H1 (cell line): ENCODE measurements at regions not wholly inside any gene's neighbourhood (a gene's known extent, or its start where the extent isn't known, plus 50 kb on each side); places are given as distances from the start of the nearest gene placed in this dataset.

ENCODE experiments used
- CTCF ChIA-PET: fragments of 300-600 bp; sonication (Branson Sonifier 250); formaldehyde crosslinking; loops from one replicate; lab custom pipeline; 2021; ENCODE audit not compliant: partially characterized antibody; lab: Charles Lee
- POLR2A ChIA-PET: fragments of 300-600 bp; sonication (Branson Sonifier 250); formaldehyde crosslinking; loops from one replicate; lab custom pipeline; 2021; ENCODE audit warnings: inconsistent platforms; ENCODE audit not compliant: partially characterized antibody; lab: Charles Lee
- DNase-seq, 2 experiments: peaks; one replicate each; pipeline versions ENCODE4 v3.0.0 to v3.0.0-alpha.2; 2010 to 2022; ENCODE audit warnings: low spot score in 2 of 2, low read depth in 1 of 2, mixed read lengths in 1 of 2
- FAIRE-seq: peaks from 2 replicates; lab custom pipeline; 2011; peaks lifted over from hg19 to GRCh38; lab: Jason Lieb, UNC
- H2AFZ ChIP-seq: 2 replicates; pipeline ENCODE4 v1.8.1; 2012; ENCODE audit warnings: low read length, inconsistent platforms
- H2AK5ac ChIP-seq: 2 replicates; pipeline ENCODE4 v1.6.1; 2013; ENCODE audit warnings: low read depth, low read length
- H2BK120ac ChIP-seq: replicated peaks from 2 replicates; pipeline ENCODE3; 2013; ENCODE audit warnings: low read depth, low read length, inconsistent platforms
- H2BK12ac ChIP-seq: 2 replicates; pipeline ENCODE4 v1.6.1; 2013; ENCODE audit warnings: low read depth, low read length
- H2BK15ac ChIP-seq: 2 replicates; pipeline ENCODE4 v1.6.1; 2013; ENCODE audit warnings: low read length
- H2BK20ac ChIP-seq: 2 replicates; pipeline ENCODE4 v1.6.1; 2013; ENCODE audit warnings: low read length
- H2BK5ac ChIP-seq: 2 replicates; pipeline ENCODE4 v1.6.1; 2013; ENCODE audit warnings: low read depth, low read length
- H3K14ac ChIP-seq: 2 replicates; pipeline ENCODE4 v1.6.1; 2013; ENCODE audit warnings: inconsistent platforms; ENCODE audit not compliant: insufficient read length
- H3K18ac ChIP-seq: 2 replicates; pipeline ENCODE4 v1.6.1; 2013; ENCODE audit warnings: low read length; ENCODE audit errors: extremely low read depth
- H3K23ac ChIP-seq: 2 replicates; pipeline ENCODE4 v1.6.1; 2013; ENCODE audit warnings: inconsistent platforms; ENCODE audit not compliant: insufficient read length
- H3K23me2 ChIP-seq: 2 replicates; pipeline ENCODE4 v1.6.1; 2013; ENCODE audit warnings: low read depth, low read length
- H3K27ac ChIP-seq: 2 replicates; pipeline ENCODE4 v1.6.1; 2011; ENCODE audit warnings: low read depth, low read length, inconsistent platforms
- H3K27me3 ChIP-seq, 4 experiments: replicated peaks in 1 of 4; 1 replicate in 1 of 4; 2 replicates in 3 of 4; pipeline versions ENCODE4 v1.6.1 to v1.8.1; 2011 to 2013; ENCODE audit warnings: low read length in 3 of 4, mild to moderate bottlenecking in 3 of 4, inconsistent platforms in 2 of 4, mixed read lengths in 2 of 4, moderate library complexity in 1 of 4; ENCODE audit not compliant: control insufficient read depth in 3 of 4, insufficient read depth in 3 of 4; ENCODE audit errors: extremely low read depth in 1 of 4
- H3K36me3 ChIP-seq, 4 experiments: 2 replicates each; pipeline versions ENCODE4 v1.6.1 to v1.8.1; 2011 to 2013; ENCODE audit warnings: mild to moderate bottlenecking in 4 of 4, low read length in 3 of 4, moderate library complexity in 2 of 4, control low read depth in 1 of 4, inconsistent platforms in 1 of 4; ENCODE audit not compliant: insufficient read depth in 4 of 4, control insufficient read depth in 2 of 4
- H3K4ac ChIP-seq: replicated peaks from 2 replicates; pipeline ENCODE3; 2013; ENCODE audit warnings: low read length, low read depth, mixed read lengths, inconsistent platforms; ENCODE audit not compliant: insufficient read length
- H3K4me1 ChIP-seq, 4 experiments: replicated peaks in 1 of 4; 1 replicate in 1 of 4; 2 replicates in 3 of 4; pipeline versions ENCODE4 v1.6.1 to v1.8.1; 2011 to 2013; ENCODE audit warnings: low read length in 3 of 4, inconsistent platforms in 2 of 4, mixed read lengths in 1 of 4; ENCODE audit not compliant: insufficient read depth in 4 of 4, control insufficient read depth in 3 of 4
- H3K4me2 ChIP-seq, 2 experiments: 2 replicates each; pipeline versions ENCODE4 v1.6.1 to v1.8.1; 2011 to 2013; ENCODE audit warnings: low read depth in 2 of 2, low read length in 2 of 2, control low read depth in 1 of 2, inconsistent platforms in 1 of 2, mild to moderate bottlenecking in 1 of 2; ENCODE audit not compliant: insufficient read depth in 1 of 2
- H3K4me3 ChIP-seq, 4 experiments: fragments of 200-600, 300-600 bp in 1 of 4; sonication (generic), shearing (Covaris generic), sonication (Bioruptor Twin) in 1 of 4; 2 replicates each; pipeline versions ENCODE4 v1.5.1 to v1.8.1; 2011 to 2016; ENCODE audit warnings: low read length in 4 of 4, low read depth in 3 of 4, control low read depth in 2 of 4, inconsistent platforms in 2 of 4, mild to moderate bottlenecking in 2 of 4, mixed read lengths in 1 of 4, moderate library complexity in 1 of 4; ENCODE audit not compliant: insufficient read depth in 2 of 4; ENCODE audit errors: extremely low read depth in 1 of 4
- H3K56ac ChIP-seq: replicated peaks from 2 replicates; pipeline ENCODE3; 2013; ENCODE audit warnings: low read depth, mild to moderate bottlenecking, mixed read lengths, low read length, inconsistent platforms; ENCODE audit not compliant: insufficient read length
- H3K79me1 ChIP-seq: 2 replicates; pipeline ENCODE4 v1.6.1; 2013; ENCODE audit warnings: low read depth, low read length, control low read depth
- H3K79me2 ChIP-seq, 2 experiments: 2 replicates each; pipeline versions ENCODE4 v1.6.1 to v1.8.1; 2012 to 2013; ENCODE audit warnings: low read length in 2 of 2, mild to moderate bottlenecking in 2 of 2, inconsistent platforms in 1 of 2; ENCODE audit not compliant: insufficient read depth in 2 of 2, control insufficient read depth in 1 of 2
- H3K9ac ChIP-seq, 4 experiments: replicated peaks in 1 of 4; 1 replicate in 1 of 4; 2 replicates in 3 of 4; pipeline versions ENCODE4 v1.6.1 to v1.8.1; 2011 to 2013; ENCODE audit warnings: low read depth in 3 of 4, low read length in 3 of 4, control low read depth in 2 of 4, mild to moderate bottlenecking in 2 of 4, moderate library complexity in 2 of 4, inconsistent platforms in 1 of 4; ENCODE audit errors: extremely low read depth in 1 of 4
- H3K9me3 ChIP-seq, 2 experiments: 2 replicates each; pipeline versions ENCODE4 v1.6.1 to v1.8.1; 2012 to 2013; ENCODE audit warnings: mild to moderate bottlenecking in 2 of 2, moderate library complexity in 2 of 2, control low read depth in 1 of 2, inconsistent platforms in 1 of 2, low read depth in 1 of 2, low read length in 1 of 2, mixed read lengths in 1 of 2; ENCODE audit not compliant: insufficient read depth in 2 of 2
- H4K20me1 ChIP-seq, 2 experiments: replicated peaks in 1 of 2; 2 replicates each; pipeline versions ENCODE3 to v1.8.1; 2011 to 2013; ENCODE audit warnings: inconsistent platforms in 2 of 2, low read length in 2 of 2, mild to moderate bottlenecking in 1 of 2; ENCODE audit not compliant: insufficient read depth in 2 of 2, control insufficient read depth in 1 of 2
- H4K5ac ChIP-seq: 2 replicates; pipeline ENCODE4 v1.6.1; 2013; ENCODE audit warnings: low read length, low read depth, mixed read lengths, inconsistent platforms; ENCODE audit not compliant: insufficient read length
- H4K8ac ChIP-seq: 2 replicates; pipeline ENCODE4 v1.8.0; 2013; ENCODE audit warnings: mild to moderate bottlenecking, moderate library complexity, low read length, inconsistent platforms; ENCODE audit not compliant: insufficient read depth; ENCODE audit errors: extremely low read depth
- H4K91ac ChIP-seq: replicated peaks from 2 replicates; pipeline ENCODE3; 2013; ENCODE audit warnings: low read length, mixed read lengths, inconsistent platforms; ENCODE audit not compliant: insufficient read length
- ASH2L ChIP-seq: fragments of 200-600, 300-600 bp; sonication (generic); IDR thresholded peaks from one replicate; pipeline ENCODE4 v1.7.1; 2017; ENCODE audit warnings: low read length
- ATF2 ChIP-seq: IDR thresholded peaks from 2 replicates; pipeline ENCODE4 v1.6.1; 2012; ENCODE audit warnings: low read length, inconsistent platforms
- CBX5 ChIP-seq: fragments of 300-800, 300-1000 bp; sonication (generic); IDR thresholded peaks from 2 replicates; pipeline ENCODE4 v1.7.1; 2016; ENCODE audit warnings: antibody characterized with exemption, low read length, low read depth
- CTCF ChIP-seq, 3 experiments: IDR thresholded peaks; 1 replicate in 2 of 3; 2 replicates in 1 of 3; pipeline versions ENCODE4 v1.5.1 to v1.6.1; 2011; ENCODE audit warnings: low read length in 3 of 3, mild to moderate bottlenecking in 3 of 3, inconsistent platforms in 2 of 3, low read depth in 1 of 3, moderate library complexity in 1 of 3; ENCODE audit not compliant: insufficient read depth in 1 of 3; ENCODE audit errors: control extremely low read depth in 1 of 3
- GTF2F1 ChIP-seq: IDR thresholded peaks from 2 replicates; pipeline ENCODE4 v1.6.1; 2012; ENCODE audit warnings: low read depth, low read length, improper control_type of control experiment, borderline replicate concordance
- HDAC6 ChIP-seq: IDR thresholded peaks from one replicate; pipeline ENCODE4 v1.7.1; 2012; ENCODE audit warnings: low read depth, mild to moderate bottlenecking, inconsistent platforms, low read length, moderate library complexity
- KDM5A ChIP-seq: fragments of 200-600 bp; IDR thresholded peaks from 2 replicates; pipeline ENCODE4 v1.7.1; 2012; ENCODE audit warnings: mild to moderate bottlenecking, low read length, inconsistent platforms, mixed read lengths
- SIRT6 ChIP-seq: IDR thresholded peaks from one replicate; pipeline ENCODE4 v1.7.1; 2012; ENCODE audit warnings: low read length, inconsistent platforms
- SP2 ChIP-seq: IDR thresholded peaks from 2 replicates; pipeline ENCODE4 v1.6.1; 2012; ENCODE audit warnings: mild to moderate bottlenecking, low read length, inconsistent platforms
- SP4 ChIP-seq: IDR thresholded peaks from 2 replicates; pipeline ENCODE4 v1.6.1; 2012; ENCODE audit warnings: low read length, inconsistent platforms
- TEAD4 ChIP-seq: IDR thresholded peaks from 2 replicates; pipeline ENCODE4 v1.6.1; 2012; ENCODE audit warnings: low read depth, low read length, inconsistent platforms, mixed read lengths
- YY1 ChIP-seq: IDR thresholded peaks from 2 replicates; pipeline ENCODE4 v1.6.1; 2011; ENCODE audit warnings: low read depth, mild to moderate bottlenecking, low read length
- WGBS, 2 experiments: shearing (Covaris generic) in 1 of 2; methylation state at CpG; one replicate each; pipeline versions ENCODE4 v1.1.6 to v1.1.7; 2013 to 2015; ENCODE audit warnings: low lambda C conversion rate in 2 of 2, mixed read lengths in 2 of 2, inconsistent platforms in 1 of 2, low coverage in 1 of 2, missing lambda C conversion rate in 1 of 2; ENCODE audit not compliant: insufficient replicate concordance in 2 of 2, insufficient coverage in 1 of 2, insufficient read length in 1 of 2; ENCODE audit errors: extremely low coverage in 1 of 2, missing lambda C conversion rate in 1 of 2; 5-methylcytosine and 5-hydroxymethylcytosine counted together

GRCh38 chr1:192949783-192950182 is 109.4 kb downstream of the UCHL5 start:
- Histone ChIP-seq H3K56ac (no peak overlapping the region), H3K79me1 (no peaks in the 10 kb centered on the region), H3K4me1 (no peaks in the 10 kb centered on the region), H3K36me3 (no peaks in the 10 kb centered on the region), H2BK120ac (no peak overlapping the region), H3K4me2 (no peak overlapping the region), H3K9ac (peak overlapping the region in 1 of 4 experiments; percentile 42; a peak in 1 of 7 replicates), H3K18ac (no peak overlapping the region), H3K9me3 (no peaks in the 10 kb centered on the region), H4K20me1 (no peaks in the 10 kb centered on the region), H3K27ac (no peak overlapping the region), H3K79me2 (no peaks in the 10 kb centered on the region), H3K4me3 (no peak overlapping the region), H4K5ac (no peak overlapping the region), H2BK5ac (no peak overlapping the region), H3K27me3 (no peaks in the 10 kb centered on the region), H3K4ac (no peak overlapping the region), H2BK12ac (no peak overlapping the region), H2BK15ac (no peak overlapping the region), H3K14ac (no peak overlapping the region), H4K91ac (no peak overlapping the region), H2AK5ac (no peak overlapping the region), H2AFZ (no peak overlapping the region), H3K23me2 (no peaks in the 10 kb centered on the region), H4K8ac (no peak overlapping the region), H3K23ac (no peak overlapping the region), H2BK20ac (no peak overlapping the region)
- no peak for DNase-seq
- ChIA-PET POLR2A (no interaction called here), CTCF (no interaction called here)
- 88% methylated on average over 5 of the region's 5 CpGs; no CpG with 5 or more reads in 1 of the 2 experiments for WGBS, 2 experiments
- FAIRE-seq = no peak
- TF ChIP-seq YY1 (no peak), ASH2L (no peak), KDM5A (no peak), SIRT6 (no peak), HDAC6 (no peak), GTF2F1 (no peak), SP2 (no peak), TEAD4 (no peak), ATF2 (no peak), SP4 (no peak), CBX5 (no peak), CTCF (IDR thresholded peaks at IDR 0.05; ENCODE audit: control extremely low read depth in 1 of 3, insufficient read depth in 1 of 3, low read depth in 1 of 3, low read length in 3 of 3) (no peak)
